Dedifferentiated amniotic fluid mesenchymal stem cell (primary cell): ENCODE measurements at regions not wholly inside any gene's neighbourhood (a gene's known extent, or its start where the extent isn't known, plus 50 kb on each side); places are given as distances from the start of the nearest gene placed in this dataset.
"Not testable (repeated sequence)": the region's sequence is repeated elsewhere in the genome, so short reads cannot be mapped to it uniquely, and the experiment has no call there.

ENCODE experiments used
- DNase-seq: peaks from one replicate; pipeline ENCODE4 v3.0.0-alpha.2; 2016; ENCODE audit errors: extremely low spot score

DNA sequence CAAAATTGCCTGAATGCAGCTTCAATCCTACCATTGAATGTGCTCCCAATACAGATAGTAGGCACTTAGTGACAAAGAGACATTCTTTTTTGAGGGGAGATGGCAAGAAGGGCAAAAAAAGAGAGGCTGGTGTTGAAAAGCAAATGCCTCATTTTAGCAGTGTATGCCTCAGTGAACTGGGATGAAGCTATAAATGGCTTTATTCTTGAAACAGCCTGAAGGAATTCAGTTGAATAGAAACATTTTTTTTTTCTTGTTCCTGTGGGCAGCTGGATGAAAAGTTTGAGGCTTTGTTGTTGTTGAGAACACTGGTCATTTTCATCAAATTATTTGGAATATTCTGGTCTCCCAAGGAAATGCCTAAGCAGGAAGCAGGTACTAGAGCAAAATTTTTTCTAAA, 228.9 kb downstream of the RNF144A start:
- no peak for DNase-seq

DNA sequence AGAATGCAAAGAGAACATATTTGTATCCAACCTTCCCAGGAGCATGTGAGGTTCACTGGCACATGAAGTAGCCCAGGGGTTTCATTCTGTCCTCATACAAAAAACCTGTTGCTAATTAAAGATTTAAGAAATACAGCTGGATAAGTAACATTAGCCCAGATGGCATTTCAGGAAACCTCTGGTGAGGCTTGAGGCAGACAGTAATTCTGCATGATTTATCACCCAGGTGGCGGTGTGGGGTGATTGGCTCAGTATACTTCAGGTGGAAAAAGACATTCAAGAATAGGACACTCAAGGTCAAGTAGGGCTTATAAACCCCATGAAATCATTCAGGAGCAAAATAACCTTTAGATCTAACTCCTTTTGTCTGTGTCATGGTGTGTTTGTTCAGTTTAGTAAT, 237.4 kb downstream of the RNF144A start:
- no peak for DNase-seq

DNA sequence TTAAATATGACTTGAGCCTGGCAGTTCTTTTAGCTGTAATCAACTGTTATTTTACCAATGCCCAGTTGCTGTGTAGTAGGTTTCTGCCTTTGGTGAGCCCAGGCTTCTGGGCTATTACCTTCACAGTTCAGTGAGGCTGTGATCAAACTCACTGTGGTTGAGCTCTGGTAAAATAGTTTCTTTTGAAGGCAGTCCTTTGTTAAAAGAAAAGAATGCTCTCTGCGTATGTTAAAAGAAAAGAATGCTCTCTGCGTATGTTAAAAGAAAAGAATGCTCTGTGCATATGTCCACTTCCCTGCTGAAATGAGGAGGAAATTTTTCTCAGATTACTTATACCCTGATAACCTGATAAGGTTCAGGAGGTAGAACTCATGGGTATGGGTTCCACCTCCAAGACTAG, 244.3 kb downstream of the RNF144A start:
- DNase-seq = no peak

DNA sequence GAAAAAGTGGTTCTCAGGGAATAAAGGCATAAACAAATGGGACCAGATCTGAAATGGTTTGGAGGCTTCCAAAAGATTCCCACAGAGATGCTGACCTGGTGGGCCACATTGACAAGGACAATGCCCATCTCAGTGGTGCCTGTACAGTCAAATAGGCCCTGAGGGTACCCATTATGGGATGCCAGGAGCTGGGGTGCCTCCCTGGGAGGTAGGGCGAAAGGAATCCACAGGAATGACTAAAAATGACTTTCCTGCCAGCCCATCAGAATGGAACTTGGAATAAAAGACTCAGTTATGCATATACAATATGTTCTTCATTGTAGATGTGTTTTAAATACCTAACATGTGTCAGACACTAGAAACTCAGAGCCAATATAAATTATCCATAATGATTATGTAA, 248.5 kb downstream of the RNF144A start:
- no peak for DNase-seq

DNA sequence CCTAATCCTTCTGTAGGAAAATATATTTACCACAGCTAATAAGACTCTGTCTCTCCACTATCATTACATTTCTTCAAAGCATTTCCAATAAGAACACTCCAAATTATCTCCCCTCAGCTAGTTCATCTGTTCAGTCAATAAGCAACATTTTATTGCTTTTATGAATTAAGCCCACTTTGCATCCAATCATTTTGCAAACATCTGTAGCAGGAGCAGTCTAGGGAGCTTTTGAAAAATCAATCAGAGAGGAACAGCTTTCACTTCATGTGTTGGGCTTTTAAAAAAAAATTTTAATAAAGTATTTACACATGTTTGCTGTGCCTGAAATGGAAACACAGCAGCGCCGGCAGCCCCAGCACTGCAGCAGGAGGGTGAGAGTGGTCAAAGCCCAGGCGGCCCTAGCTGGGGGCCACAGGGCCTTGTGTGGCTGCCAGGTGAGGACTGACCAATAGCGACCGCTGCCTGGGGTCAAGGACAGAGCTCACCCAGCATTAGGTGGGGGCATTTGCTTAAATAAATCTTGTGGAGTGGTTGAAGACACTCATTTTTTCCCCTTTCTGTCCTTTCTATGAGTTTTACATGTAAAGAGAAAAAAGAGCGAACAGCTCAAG, 250.7 kb downstream of the RNF144A start:
- no peak for DNase-seq

DNA sequence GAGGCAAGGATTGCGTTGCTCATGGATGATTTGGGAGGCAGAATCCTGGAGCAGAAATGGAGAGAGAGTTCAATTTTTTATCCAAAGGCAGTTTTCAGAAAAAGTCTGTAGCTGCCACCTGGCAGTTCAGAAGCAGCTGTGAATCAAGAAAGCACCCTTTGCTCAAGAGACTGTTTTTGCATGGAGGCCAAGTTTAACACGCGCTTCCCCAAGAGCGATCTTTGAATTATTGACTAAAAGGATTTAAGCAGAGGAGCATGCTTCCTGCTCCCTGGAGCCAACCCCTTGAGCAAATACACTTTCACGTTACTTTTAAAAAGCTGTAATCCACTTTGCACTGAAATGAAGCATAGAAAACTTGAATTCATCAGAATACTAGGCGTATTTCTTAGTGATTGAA, 252.4 kb downstream of the RNF144A start:
- DNase-seq = no peak

DNA sequence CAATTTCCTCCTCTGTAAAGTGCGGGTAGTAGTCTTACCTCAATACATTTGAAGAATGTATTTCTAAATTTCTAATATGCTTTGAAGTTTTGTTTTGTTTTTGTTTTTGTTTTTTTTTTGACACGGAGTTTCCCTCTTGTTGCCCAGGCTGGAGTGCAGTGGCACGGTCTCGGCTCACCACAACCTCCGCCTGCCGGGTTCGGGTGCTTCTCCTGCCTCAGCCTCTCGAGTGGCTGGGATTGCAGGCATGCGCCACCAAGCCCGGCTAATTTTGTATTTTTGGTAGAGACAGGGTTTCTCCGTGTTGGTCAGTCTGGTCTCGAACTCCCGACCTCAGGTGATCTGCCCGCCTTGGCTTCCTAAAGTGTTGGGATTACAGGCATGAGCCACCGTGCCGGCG, 261.8 kb downstream of the RNF144A start:
- DNase-seq = not testable (repeated sequence)

DNA sequence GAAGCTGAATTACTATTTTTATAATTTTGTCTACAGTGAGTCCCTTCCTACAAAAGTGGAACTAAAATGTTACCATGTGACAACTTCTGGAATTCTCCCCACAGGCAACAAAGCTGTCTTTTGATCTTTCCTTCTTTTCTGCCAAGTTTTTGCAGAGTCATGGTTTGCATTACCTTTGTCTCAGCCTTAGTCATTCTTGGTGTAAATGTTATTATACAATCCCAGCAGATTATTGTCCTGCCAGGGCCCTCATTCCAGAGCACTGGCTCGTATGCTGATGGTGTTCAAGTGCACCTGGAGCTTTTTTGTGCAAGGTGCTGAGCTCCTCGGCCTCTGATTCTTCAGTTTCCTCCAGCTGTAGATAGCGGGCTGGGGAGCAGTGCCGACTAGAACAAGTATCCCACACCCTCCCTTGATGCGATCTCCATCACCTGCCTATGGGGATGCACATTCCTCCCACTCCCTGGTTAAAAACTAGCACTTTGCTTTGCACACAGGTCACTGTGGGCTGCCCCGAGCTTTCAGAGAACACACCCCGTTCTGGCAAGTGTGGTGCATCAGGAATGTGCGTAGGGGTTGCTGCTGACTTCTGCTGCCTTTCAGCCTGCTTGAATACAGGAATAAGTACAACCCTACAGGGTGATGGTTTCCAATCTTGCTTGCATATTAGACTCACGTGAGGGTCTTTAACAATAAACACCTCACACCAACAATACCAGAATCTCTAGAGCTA, 263.6 kb downstream of the RNF144A start:
- DNase-seq = peak; percentile 71

DNA sequence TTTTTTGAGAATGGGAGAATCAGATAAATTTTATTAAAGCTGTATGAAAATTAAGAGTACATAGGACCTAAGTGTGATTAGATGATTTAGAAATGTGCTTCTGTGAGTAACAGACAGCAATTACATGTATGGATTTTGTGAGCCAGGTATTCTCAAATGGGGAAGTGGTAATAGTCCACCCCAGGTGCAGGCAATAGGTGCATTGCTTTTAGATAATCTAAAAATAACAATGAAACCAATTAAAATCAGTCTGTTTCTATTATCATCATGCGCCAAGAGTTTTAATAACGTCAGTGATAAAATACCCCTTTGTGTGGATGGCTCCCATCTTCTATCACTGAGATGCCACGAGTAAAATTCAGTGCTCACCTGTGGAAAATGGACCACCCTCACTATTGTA, 265.3 kb downstream of the RNF144A start:
- DNase-seq = no peak

DNA sequence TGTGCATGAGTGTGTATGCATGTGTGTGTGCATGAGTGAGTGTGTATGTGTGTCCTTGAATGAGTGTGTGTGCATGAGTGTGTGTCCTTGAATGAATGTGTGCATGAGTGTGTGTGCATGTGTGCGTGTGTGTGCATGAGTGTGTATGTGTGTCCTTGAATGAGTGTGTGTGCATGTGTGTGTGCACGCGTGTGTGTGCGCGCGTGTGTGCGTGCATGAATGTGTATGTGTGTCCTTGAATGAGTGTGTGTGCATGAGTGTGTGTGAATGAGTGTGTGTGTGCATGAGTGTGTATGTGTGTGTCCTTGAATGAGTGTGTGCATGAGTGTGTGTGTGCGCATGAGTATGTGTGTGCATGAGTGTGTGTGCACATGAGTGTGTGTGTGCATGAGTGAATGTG, 271.9 kb downstream of the RNF144A start:
- no peak for DNase-seq

DNA sequence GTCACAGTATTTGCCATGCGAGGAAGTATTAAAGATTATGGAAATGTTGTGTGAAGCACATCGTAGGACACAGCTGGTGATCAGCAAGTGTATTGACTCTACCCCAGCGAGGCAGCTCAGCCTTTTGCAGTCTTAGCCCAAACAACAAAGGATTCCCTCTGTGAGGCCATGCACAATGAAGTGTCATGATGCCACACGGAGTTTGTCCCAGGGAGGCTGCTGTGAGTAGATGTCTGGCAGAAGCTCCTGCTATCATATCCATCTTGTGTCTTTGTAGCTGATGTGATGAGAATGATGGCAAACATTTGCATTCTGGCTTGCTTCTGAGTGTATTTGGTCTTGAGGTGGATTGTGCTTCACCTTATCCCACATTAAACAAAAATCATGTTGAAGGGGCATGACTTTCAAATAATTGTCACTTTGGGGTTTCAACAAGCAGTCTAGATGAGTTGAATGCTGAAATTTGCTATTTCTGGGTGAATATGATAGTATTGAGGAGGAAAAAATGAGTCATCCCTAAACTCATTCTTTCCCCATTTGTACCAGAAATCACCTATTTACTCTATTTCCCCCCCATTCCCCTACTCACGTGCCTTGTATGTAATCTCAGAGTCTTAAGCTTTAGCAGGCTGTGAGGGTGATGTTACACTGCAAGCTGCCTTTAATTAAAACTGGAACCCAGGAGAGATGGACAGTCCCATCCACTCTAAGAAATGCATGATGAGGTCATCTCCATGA, 273.5 kb downstream of the RNF144A start:
- no peak for DNase-seq

DNA sequence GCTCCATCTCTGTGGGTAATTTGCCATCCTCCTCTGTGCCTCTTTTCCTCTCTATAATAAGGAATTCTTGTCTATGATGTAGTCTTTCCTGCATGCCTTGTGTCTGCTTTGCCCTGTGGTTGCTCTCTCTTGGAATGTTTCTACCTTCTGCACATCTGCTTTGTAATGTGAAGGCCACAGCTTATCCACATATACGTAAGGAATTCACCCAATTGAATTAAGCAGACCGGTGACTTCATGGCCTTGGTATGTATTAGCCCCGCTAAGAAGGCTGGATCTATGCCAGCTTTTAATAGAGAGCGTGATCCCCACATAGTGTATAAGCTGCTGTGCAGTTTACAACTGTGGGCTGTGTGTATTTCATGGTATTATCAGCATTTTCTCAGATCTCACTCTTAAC, 274.7 kb downstream of the RNF144A start:
- peak; percentile 73 for DNase-seq

DNA sequence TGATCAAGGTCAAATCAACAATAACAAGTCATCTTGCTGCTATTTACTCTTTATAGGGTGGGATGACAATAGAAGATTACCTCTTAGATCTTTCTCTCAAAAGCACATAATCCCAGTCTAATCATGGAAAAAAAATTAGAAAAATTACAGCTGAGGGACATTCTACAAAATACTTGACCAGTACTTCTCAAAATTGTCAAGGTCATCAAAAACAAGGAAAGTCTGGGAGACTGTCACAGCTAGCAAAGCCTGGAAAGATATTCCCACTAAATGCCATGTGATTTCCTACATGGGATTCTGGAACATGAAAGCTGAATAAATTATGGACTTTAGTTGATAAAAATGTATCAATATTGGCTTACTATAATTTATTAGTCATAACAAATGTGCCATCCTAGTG, 276.2 kb downstream of the RNF144A start:
- DNase-seq = no peak

DNA sequence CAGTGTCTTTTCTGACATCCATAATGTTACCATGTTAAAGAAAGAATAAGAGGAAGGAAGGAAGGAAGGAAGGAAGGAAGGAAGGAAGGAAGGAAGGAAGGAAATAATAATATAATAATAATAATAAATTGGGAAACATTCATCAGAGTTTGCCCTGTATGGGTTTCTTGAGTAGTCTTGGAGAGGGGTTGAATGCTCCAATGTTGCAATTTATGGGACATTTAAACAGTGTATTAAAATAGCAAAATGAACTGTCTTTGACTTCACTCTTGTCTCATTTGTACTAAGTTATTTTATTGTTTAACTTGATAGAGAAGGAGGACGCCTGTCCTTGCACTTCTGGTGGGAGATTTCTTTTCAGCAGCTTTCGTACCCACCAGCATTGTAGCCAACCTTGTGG, 277.7 kb downstream of the RNF144A start:
- no peak for DNase-seq

DNA sequence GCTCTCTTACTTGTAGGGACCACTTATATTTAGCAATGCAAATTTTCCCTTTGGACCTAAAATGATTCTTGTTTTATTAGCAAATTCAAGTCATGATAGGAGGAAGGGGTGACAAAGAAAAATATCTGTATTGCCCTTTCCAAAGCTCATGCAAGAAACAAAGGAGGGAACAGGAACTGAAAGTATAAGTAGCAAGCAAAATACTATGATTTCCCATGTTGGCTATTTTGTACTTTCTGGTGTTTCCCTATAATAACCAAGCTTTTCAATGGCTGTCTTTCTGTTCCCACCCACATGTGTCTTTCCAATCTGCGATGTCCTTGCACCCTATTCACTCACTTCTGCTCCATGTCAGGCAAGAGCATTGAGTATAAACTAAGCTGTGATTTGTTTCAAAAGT, 279.7 kb downstream of the RNF144A start:
- DNase-seq = no peak

DNA sequence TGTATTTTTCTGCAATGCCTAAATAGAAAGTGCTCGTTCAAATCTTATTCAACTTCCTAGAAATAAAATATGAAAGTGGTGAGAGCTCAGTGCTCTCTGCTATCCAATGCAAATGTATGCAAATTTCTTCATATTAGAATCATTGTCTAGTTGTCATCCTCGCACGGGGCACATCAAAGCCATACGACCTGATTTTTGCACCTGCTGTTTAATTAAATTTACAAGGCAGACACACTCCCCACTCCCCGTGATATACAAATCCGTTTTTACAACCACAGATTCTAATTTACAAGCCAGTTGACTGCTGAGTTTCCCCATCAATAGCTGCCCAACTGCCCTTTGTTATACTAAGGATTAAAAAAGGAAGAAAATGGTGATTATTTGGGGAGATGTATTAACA, 284.6 kb downstream of the RNF144A start:
- no peak for DNase-seq

DNA sequence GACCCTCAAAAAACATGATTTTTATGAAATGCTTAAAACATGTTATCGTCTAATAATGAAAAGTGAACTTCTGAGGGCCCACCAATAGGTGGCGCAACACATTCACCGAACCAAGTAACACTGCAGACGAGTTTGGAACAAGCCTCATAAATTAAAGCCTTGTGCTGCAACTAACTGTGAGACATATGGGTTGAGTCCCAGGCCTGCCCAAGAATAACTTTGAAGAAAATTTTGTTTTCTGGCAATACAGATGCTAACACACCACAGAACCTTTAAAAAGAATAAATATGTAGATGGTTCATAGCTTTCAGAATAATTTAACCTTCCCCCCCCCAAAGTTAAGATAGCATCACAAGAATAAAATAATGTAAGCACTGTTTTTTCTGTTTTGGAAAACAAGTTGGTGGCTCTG, 285.9 kb downstream of the RNF144A start:
- DNase-seq = peak; percentile 85

DNA sequence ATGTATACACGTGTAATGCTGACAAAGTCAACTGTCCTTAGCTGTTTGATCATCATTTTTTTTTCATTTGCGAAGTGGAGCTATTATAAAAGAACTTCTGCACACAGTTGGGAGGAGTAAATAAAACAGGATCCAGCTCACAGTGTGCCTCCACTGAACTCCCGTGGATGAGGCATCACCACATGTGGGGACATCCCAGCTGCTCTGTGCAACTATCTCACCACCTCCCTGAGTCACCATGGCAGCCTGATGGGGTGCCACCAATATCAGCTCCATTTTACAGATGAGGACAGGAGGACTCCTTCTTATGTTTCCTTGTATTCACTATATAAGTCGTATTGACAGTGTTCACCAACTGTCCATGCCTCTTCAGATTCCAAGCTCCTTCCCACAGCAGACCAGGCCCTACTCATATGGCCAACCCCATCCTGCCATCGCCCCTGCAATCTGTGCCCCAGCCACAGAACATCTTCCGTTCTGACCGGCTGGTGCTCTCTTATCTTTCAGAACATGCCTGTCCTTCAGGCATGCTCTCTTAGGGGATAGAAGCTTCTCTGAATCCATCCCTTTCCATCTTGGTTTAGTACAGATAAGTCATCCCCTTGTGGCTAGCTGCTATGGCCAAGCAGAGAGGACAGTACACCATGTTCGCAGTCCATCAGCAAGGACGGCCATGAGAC, 288.1 kb downstream of the RNF144A start:
- DNase-seq = no peak

DNA sequence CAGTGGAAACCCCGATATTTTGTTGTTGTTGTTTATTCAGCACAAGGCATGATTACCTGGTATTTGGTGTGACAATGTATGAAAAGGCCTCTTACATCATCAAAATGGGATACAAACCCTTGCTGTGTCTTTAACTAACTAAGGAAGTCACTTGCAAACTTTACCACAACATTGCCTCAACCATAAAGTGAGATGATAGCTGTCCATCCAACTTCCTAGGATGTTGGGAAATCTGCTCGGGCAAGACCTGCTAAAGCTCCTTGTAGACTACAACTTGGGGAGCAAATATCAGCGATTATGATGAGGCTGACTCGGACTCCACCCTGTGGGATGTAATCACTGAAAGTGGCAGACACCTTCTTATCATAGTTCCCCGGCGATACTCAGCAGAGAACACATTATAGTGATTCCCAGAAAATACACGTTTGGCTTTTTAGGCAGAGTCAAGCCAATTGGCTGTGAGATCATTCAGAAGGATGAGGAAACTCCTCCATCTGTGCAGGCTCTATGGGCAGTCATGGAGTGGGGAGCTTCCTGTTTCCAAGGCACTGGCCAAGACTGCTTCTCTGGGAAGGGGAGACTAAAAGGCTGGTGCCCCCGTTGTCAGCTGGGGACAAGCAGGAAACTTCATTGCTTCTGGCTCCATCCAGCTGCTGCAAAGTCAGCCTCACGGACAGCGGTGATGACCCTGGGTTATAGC, 289.0 kb downstream of the RNF144A start:
- no peak for DNase-seq

DNA sequence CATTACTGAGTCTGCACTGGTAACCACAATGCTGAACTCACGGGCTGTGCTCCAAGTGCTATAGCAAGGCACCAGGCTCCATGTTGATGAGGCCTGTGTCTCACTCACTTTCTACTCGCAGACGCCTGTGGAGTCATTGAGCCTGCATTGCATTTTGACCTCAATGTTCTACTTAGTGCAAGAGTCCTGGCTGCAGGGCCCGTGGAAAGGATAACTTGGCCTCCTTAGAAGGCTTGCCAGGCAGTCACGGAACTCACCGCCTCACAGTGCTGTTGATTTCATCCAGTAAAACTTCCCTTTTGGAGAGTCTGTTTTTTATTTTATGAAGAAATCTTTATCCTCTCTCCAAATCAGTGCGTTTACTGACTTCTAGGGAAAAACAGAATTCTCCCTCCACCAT, 290.4 kb downstream of the RNF144A start:
- DNase-seq = no peak

DNA sequence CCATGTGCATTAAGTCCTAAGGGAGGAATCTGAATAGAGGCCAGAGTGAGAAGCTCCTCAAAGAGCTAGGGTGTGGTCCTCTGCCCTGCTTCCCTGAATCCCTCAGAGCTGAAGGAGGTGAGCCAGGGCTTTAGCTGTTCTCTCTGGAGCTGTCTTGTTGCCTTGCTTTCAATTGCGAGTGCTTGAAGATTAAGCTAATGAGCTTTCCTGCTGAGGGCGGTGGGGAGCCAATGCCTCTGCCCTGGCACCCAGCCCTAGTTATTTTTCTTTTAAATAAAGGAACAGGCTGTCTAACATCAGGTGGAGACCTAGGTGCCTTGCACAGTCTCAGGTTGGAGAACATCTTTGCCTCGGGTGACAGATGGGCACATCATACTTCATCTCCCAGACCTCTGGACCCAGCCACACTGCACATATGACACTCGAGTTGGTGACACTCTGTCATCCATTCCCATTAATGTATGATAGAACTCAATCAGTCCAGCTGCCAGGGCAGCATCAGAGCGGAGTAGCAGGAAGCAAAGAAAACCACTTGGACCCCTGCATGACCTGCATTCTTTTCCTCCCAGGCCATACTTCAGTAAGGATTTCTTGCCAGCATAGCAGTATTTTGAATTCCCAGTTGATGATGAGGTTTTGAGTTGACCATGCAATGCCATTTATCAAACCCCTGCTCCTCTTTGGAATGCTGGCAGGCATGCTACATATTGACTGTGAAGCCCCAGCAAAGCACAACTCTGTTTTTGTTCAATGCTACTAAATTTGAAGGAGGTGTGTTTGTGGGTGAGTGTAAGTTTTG, 292.7 kb downstream of the RNF144A start:
- DNase-seq = no peak
